CD4-positive, alpha-beta T cell treated with Interleukin-6 for 4 hours (primary cell): ENCODE measurements at regions not wholly inside any gene's neighbourhood (a gene's known extent, or its start where the extent isn't known, plus 50 kb on each side); places are given as distances from the start of the nearest gene placed in this dataset.
"Not testable (repeated sequence)": the region's sequence is repeated elsewhere in the genome, so short reads cannot be mapped to it uniquely, and the experiment has no call there.

ENCODE experiments used
- DNase-seq: peaks from one replicate; pipeline ENCODE4 v3.0.0-alpha.2; 2020; ENCODE audit warnings: mixed read lengths

DNA sequence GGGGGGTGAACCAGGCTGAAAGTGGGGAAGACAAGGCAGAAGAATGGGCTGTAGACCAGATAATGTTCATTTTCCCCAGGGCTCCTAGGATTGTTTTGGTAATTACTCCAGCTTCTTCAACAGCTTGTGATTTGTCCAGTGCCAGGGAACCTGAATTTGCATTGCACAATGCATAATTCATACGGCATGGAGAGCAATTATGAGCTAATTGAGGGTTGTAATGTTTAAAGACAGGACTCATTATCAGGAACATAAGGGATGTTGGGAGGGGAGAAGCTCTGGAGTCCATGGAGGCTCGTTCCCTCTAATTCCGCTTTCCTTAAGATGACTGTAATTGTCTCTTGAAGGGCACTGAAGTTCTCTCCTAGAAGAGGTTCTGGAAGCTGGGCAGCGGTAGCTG lies 405.0 kb upstream of the ZMIZ1 start:
- no peak for DNase-seq

DNA sequence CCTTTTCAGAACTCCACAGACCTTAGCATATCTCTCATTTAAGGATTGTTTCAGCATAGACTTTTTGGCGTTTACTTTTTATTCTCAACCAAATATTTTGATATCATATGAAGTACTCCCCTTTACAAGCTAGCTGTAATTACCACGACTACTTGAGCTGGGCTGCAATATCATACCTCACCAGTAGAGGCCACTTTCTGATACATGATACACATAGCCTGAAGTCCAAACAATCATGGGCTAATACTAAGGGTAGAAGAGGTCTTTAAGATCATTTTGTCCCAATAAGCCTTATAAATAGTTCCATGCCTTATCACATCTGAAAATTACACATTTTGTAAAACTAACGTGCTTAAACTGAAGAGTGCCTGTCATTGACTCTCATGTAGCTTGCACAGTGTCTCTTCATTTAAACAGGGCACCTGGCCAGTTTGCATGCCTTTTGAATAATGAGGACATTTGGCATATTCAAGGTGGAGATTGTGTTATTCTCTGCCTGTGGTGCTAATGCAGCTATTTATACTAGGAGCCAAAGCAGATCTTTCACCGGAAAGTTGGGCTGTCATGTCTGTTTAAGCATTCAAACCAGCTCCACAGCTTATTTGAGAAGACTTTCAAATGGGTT lies 403.7 kb upstream of the ZMIZ1 start:
- DNase-seq = no peak

DNA sequence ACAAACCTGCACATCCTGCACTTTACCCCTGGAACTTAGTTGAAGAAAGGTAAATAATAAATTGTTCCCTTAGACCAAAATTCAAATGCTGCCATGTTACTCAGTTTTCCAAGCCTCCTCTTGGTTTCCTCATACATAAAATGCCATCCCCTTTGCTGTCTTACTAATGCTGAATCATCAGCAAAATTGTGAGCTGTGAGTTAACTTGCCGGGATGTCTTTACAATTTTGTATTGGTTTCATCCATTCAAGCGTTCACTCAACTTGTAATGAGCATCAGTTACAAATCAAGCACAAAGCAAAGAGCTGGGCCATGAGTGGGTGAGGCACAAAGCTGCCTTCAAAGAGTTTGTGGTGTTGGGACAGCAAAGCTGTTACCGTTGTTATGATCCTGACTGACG lies 395.8 kb upstream of the ZMIZ1 start:
- no peak for DNase-seq

DNA sequence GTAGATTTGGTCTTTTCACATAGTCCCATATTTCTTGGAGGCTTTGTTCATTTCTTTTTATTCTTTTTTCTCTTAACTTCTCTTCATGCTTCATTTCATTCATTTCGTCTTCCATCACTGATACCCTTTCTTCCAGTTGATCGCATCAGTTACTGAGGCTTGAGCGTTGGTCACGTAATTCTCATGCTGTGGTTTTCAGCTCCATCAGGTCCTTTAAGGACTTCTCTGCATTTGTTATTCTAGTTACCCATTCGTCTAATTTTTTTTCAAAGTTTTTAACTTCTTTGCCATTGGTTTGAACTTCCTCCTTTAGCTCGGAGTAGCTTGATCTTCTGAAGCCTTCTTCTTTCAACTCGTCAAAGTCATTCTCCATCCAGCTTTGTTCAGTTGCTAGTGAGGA lies 387.6 kb upstream of the ZMIZ1 start:
- not testable (repeated sequence) for DNase-seq

DNA sequence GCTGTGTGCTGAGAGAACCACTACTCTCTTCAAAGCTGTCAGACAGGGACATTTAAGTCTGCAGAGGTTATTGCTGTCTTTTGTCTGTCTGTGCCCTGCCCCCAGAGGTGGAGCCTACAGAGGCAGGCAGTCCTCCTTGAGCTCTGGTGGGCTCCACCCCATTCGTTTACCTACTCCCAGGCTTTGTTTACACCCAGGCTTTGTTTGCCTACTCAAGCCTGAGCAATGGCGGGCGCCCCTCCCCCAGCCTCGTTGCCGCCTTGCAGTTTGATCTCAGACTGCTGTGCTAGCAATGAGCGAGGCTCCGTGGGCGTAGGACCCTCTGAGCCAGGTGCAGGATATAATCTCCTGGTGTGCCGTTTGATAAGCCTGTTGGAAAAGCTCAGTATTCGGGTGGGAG lies 386.8 kb upstream of the ZMIZ1 start:
- DNase-seq = not testable (repeated sequence)

DNA sequence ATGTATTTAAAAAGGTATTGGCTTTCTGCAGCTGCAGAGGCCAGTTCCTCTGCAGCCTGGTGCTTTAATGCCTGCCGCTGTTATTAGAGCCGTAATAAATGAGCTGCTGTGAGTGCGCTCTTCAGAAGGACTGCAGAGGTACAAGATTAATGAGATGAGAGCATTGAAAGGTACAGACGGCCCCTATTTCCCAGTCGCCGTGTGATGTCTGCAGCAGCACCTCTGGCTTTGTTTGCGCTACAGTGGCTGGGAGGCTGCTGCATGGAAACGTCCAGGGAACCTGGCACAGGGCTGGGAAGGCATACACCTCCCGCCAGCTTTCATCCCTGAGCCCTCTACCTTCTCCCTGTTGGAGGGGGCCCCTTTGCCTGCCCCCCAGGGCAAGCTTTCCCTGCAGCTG lies 383.8 kb upstream of the ZMIZ1 start:
- DNase-seq = no peak

DNA sequence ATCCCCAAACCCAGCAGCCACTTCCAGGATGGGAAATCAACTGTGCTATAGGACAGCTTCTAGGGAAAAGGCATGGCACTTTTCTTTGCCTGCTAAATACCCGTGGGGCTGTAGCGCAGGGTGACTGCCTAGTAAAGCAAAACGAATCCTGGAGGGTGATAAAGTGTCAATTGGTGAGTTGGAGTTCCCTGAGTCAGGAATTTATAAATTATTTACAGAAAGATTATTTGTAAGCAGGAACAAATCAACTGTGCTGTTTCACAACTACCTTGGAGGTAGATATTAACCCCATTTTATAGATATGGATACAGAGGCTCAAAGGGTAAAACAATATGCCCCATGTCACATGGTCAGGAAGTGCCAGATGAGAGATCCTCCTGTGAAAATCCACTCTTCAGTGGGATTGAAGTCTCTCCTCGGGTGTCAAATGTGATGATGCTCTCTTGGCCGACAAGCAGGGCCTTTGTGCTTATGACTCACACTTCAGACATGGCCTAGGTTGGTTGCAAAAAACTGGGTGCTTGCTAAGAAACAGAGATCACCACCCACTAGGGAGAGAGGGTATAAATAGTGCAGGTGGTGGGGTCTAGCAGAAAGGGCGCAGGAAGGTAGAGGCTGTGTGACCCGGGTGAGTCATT lies 383.2 kb upstream of the ZMIZ1 start:
- no peak for DNase-seq

DNA sequence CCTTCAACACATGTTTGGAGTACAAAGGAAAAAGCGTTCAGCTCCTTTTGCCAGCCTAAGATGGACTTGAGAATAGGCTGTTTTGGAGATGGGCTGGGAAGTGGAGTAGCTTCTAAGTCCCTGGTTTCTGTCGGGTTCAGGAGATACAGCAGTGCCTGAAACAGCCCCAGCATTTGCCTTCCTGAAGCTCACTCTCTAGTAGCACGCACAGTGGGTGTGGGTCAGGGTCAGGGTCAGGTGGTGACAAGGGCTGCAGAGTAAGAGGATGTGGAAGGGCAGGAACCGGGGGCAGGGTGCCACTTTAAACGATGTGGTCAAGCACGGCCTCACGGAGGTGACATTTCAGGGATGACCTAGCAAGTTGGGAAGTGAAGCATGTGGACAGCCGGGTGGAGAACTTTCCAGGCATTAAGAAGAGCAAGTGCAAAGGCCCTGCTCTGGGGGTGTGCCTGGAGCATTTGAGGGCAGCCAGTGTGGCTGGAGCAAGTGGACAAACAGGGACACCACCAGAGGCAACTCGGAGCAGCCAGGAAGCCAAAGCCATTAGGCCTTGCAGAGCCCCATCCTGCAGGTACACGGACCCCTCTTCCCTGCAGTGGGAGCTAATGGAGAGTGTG lies 382.2 kb upstream of the ZMIZ1 start:
- DNase-seq = no peak

DNA sequence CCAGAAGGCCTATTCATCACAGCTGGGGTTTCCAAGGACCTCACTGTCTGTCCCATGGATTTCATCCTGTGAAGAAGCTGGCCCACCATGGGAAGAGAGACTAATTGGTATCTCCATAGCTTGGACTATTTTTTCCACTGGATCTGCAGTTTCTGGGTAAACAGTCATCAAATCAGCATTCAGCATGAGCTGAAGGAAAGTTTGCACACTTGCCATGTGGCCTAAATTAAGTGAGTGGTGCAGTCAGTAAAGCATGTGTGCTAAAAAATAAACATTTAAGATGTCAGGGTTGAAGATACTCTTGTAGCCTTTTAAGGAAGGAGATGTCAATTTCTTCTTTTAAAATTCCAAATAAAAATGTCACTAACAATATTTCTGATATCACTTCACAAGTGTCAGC lies 381.1 kb upstream of the ZMIZ1 start:
- DNase-seq = no peak

DNA sequence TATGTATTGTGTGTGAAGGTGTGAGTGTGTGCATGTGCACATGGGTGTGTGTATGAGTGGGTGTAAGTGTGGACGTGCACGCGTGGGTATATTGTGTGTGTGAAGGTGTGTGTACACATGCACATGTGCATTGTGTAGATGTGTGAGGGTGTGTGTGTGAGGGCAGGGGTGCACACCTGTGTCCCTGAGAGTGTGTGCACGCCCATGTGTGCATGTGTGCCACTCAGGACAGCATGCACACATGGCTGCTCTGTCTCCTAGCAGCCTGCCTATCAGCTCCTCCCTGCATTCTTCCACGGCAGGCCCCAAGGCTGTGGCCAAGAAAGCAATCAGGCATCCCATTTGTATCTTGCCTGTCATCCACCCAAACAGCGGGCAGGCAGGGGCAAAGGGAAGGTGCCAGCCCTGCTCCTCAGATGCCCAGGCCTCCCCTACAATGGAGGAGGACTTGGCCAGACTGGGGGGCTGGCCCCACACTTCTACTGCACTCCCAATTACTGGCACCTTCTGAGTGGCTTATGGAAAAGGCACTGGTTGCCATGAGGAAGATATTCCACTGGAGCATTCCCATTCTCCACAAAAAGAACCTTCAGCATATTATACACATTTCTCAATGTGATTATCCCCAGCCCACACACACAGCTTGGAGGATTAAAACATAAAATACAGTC lies 380.4 kb upstream of the ZMIZ1 start:
- no peak for DNase-seq

DNA sequence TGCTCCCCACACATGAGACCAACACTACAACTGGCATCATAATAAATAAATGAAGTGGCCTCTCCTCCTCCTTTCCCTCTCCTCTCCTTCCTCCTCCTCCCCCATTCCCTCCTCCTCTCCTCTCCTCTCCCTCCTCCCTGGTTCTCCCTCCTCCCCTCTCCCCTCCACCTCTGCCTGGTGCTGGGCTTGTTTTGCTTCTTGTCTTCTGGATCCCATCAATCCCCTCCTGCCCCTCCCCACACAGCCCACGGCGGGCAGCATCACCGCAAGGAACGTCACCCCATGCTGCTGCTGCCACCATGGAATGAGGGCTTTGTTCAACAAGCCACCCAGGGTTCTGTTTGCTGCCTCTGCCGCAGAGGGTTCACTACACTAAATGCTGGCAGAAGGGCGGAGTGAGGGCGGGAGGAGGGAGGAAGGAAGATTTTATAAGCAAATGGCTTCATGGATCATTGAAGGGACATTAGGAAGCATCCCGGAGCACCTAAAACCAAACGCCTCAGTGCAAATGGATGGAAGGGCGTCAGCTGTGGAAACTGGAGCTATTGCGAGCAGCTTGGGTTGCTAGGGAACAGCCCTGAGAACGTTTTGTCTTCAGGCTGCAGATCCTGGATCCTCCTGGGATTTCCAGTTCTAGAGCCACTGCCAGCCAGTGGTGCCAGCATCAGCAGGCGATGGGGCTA lies 379.7 kb upstream of the ZMIZ1 start:
- DNase-seq = no peak

DNA sequence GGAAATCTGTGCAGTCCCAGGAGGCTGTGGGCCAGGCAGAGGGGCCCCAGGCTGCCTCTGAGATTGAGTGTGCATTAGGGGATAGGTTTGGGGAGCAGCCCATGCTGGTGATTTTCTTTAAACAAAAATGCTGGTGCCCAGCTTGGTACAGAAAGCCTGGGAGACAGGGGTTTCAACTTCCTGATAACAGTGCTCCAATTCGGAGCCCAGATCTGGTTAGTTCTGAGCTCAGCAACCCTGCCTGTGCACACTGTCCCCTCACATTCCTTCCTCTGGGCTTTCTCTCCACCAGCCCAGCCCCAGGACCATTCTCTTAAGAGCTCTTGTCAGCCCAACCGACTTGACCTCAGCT lies 379.2 kb upstream of the ZMIZ1 start:
- DNase-seq = no peak

DNA sequence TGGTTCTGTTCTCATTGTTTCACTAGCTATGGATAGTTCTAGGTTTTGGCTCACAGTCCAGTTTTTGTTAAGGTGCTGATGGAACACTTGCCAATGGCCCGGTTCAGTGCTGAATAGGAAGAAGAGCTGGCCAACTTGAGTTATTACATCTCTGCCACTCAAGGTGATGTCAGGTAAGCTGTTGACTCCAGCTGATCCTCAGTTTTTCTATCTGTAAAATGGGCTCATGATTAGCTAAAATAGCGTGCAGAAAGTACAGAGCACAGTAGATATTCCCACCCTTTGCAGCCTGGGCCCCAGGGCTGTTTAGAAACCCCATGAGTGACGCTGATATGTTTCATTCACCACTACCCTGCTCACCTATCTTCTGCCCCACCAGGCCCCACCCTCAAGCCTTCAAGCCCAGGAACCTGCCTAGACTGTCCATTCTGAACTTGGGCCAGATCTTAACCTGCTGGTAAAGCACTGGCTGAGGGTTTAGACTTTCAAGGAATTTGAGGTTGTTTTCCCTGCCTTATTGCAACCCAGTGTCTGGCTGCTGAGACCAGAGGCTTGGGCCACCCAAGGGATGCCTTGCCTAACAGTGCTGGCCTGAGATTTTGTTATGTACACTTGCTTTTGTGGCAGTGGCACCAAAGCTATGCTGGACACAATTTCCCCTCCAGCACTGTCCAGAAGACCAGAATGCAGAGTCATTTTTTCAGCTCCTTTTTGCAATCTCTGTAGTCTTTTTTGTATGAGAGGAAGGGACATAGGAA lies 378.2 kb upstream of the ZMIZ1 start:
- no peak for DNase-seq

DNA sequence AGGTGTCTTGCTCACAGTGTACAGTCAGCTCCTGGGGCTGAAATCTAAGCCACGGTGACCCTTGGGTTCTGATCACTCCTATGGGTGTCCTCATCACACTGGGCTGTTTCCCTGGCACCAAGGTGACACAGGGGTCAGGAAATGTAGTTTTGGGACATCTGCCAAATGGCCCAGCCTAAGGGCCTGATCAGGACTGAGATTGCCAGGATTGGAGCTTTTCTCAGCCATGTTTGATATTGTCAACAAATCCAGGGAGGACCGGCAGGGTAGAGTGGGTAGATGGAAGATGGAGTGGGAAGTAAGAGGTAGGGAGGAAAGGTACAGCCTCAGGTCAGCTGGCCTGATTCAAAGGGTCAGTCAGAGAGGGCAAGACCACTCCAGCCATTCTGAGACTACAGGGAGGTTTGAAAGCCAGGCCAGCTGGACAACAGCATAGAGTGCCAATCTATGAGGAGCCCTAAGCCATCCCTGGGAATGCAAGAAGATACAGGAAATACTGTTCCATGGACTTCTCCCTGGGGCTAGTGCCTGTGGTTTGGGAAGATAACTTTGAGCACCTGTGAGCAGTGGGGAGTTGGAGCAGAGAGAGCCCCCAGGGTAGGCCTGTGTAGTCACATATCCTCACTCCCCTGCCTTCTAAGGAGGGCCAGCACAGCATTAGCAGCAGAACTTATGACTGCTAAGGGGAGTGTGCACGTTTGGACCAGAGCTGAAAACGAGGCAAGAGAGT lies 377.3 kb upstream of the ZMIZ1 start:
- DNase-seq = no peak

DNA sequence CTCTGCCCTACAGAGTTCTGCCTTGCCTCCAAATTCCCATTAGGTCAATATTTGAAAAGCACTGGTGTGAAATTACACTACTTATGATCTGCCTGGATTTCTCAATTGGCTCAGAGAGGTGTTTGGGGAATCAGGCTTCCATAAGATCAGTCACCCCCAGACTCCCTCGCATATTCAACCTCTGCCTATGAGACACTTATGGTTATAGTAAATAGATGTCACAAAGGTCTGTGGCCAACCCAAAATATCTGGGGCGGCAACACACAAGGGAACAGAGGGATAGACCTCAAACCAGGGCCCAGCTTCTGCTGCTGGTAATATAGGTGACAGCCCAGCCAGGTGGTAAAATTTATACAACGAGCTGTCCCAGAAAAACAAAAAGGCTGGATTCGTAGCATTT lies 376.7 kb upstream of the ZMIZ1 start:
- DNase-seq = no peak

DNA sequence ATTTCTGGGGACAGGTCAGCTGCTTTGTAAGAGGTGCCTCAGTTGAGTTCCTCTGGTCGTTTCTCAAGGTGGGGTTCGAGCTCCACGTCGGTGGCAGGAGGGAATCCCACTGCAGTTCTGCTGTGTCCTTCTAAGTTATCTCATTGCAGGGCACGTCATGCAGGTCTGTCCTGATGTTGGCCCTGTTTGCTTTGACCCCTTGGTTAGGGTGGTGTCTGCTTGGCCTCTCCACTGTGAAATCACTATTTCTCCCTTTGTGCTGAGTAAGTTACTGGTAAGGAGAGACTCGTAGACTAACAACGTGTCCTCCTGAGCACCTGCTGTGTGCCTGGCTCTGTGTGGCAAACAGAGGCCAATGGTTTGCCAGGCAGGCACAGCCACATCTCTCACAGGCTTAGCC lies 372.9 kb upstream of the ZMIZ1 start:
- DNase-seq = no peak

DNA sequence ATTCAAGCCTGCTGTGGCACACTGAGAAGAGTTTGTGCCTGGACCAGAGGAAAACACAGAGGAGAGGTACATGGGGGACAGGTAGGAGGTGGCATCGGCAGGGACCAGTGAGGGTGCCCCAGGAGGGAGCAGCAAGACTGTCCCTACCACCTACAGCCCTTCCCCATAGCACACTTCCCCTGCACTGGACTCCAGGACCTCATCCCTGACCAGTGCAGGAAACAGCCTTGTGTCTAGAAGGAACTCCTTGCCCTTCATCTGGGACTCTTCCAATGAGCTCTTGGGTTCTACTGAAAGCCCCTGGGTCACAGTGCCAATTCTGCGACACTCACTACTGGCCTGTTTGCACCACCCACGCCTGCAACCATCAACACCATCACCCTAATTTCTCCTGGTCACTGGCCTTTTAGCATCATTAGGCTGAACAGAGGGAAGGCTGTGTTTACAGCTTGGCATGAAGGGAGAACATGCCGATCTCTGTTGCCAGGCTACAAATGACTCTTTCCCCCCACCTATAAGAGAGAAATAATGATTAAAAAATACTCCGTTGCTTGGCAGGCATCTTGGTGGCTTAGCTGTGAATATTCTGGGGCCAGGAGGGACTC lies 371.9 kb upstream of the ZMIZ1 start:
- no peak for DNase-seq

DNA sequence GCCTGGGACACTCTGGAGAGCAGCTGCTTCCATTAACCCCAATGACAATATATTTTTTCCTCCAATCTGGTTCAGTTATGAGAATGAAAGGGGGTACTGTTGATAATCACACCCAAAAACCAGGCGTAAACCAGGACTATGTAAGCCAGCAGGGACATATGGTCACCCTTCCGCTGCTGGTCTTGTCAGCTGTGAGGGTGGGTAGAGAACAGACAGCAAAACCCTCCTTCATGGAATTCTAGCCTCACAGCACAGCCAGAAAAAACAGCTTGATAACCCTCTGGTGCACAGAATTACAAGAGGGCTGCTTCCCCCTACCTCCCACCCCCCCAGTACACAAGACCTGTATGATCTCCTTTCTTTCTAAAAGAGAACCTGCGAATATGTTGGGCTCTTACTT lies 368.8 kb upstream of the ZMIZ1 start:
- no peak for DNase-seq

DNA sequence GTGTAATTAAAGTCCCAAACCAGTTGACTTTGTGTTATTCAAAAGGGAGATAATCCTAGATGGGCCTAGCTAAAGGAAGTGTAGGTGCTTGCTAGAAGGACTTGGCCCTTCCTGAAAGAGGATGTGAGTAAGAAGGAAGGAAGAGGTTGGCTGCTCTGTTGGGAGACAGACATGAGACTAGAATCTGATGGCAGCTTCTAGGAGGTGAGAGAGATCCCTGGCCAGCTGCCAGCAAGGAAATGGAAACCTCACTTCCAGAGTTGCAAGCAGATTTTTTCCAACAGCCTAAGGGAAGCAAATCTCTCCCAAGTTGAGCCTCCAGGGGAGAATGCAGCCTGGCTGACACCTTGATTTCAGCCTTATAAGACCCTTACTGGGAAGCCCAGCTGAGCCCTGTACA lies 368.4 kb upstream of the ZMIZ1 start:
- no peak for DNase-seq

DNA sequence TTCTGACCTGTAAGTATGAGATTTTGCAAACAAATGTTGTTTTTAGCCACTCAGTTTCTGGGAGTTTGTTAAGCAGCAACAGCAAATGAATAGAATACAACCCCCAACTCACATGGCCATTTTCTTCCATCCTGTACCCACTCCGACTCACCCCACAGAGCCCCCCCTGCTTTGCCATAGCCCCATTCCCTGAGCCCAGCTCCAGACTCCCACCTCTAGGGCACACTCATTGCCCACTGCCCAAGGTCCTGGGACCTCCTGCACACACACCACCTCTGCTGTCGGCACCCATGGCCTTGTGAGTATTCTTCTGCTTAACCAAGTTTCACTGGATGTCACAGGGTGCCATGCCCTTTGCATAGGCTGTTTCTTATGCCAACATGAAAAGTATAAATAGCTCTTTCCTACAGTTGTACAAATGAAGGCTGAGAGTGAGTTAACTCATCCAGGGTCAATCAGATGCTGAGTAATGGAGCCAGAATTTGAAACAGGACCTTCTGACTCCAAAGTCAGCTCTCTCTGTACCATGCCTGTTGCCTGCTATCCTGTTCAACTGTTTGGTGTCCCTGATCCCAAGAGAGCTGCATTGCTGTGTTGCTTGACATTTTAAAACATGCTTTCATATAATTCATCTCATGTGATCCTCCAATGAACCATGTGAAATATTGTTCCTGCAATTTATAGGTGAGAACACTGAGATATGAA lies 367.8 kb upstream of the ZMIZ1 start:
- no peak for DNase-seq

DNA sequence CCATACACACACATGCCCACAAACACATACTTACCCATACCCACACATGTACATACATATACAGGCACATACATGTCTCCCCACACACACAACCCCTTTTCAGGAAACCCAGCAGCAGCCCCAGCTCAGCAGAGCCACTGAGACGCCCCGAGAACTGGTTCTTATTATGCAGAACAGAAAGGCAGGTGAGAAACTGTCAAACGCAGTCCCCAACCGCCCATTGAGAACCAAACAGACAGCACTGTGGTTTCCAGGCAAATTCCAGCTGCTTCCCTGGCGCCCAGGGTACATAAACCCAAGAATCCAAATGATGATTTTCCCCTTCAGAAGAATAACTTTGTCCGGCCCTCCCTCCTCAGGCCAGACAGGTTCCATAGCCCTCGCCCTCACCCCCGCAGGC lies 366.6 kb upstream of the ZMIZ1 start:
- no peak for DNase-seq
